Hypothalamus (tissue), 51 donors: ENCODE measurements at regions not wholly inside any gene's neighbourhood (a gene's known extent, or its start where the extent isn't known, plus 50 kb on each side); places are given as distances from the start of the nearest gene placed in this dataset.
"Not testable (repeated sequence)": the region's sequence is repeated elsewhere in the genome, so short reads cannot be mapped to it uniquely, and the experiment has no call there.

Experiments
- DNase-seq, 51 donors: peaks; one replicate each; lab custom pipeline; 2025; lab: John Stamatoyannopoulos, UW

- no peak for DNase-seq
These were observed 538.1 kb downstream of the MATN1 start for GRCh38 chr1:30185313-30185712.

GRCh38 chr1:30184393-30185141 is 538.8 kb downstream of the MATN1 start:
- no peak for DNase-seq

- DNase-seq = no peak
These were observed 539.5 kb downstream of the MATN1 start for GRCh38 chr1:30183895-30184294.

- no peak for DNase-seq
These were observed 540.4 kb downstream of the MATN1 start for GRCh38 chr1:30183006-30183405.

GRCh38 chr1:30179942-30180543 is 543.3 kb downstream of the MATN1 start:
- no peak for DNase-seq

- DNase-seq = no peak
These were observed 546.9 kb downstream of the MATN1 start for GRCh38 chr1:30176477-30176876.

GRCh38 chr1:30174499-30174898 is 548.9 kb downstream of the MATN1 start:
- no peak for DNase-seq

GRCh38 chr1:30173560-30173959 is 549.8 kb downstream of the MATN1 start:
- no peak for DNase-seq

GRCh38 chr1:30172757-30173156 is 550.6 kb downstream of the MATN1 start:
- DNase-seq = no peak

GRCh38 chr1:30172299-30172694 is 551.1 kb downstream of the MATN1 start:
- DNase-seq = no peak

- no peak for DNase-seq
These were observed 551.7 kb downstream of the MATN1 start for GRCh38 chr1:30171537-30172298.

- no peak for DNase-seq
These were observed 554.1 kb downstream of the MATN1 start for GRCh38 chr1:30169269-30169668.

- no peak for DNase-seq
These were observed 557.2 kb downstream of the MATN1 start for GRCh38 chr1:30166174-30166573.

- no peak for DNase-seq
These were observed 558.3 kb downstream of the MATN1 start for GRCh38 chr1:30165116-30165515.

GRCh38 chr1:30164693-30165092 is 558.7 kb downstream of the MATN1 start:
- no peak for DNase-seq

- DNase-seq = no peak
These were observed 560.8 kb downstream of the MATN1 start for GRCh38 chr1:30162565-30162964.

- no peak for DNase-seq
These were observed 561.4 kb downstream of the MATN1 start for GRCh38 chr1:30161953-30162352.

GRCh38 chr1:30160999-30161689 is 562.2 kb downstream of the MATN1 start:
- DNase-seq = no peak

- no peak for DNase-seq
These were observed 564.4 kb downstream of the MATN1 start for GRCh38 chr1:30159015-30159414.

- not testable (repeated sequence) for DNase-seq
These were observed 567.7 kb downstream of the MATN1 start for GRCh38 chr1:30155698-30156097.

GRCh38 chr1:30155253-30155652 is 568.1 kb downstream of the MATN1 start:
- not testable (repeated sequence) for DNase-seq
